ENCODE measurements at regions not wholly inside any gene's neighbourhood (a gene's known extent, or its start where the extent isn't known, plus 50 kb on each side); places are given as distances from the start of the nearest gene placed in this dataset.
"Not testable (repeated sequence)": the region's sequence is repeated elsewhere in the genome, so short reads cannot be mapped to it uniquely, and the experiment has no call there.

DNA sequence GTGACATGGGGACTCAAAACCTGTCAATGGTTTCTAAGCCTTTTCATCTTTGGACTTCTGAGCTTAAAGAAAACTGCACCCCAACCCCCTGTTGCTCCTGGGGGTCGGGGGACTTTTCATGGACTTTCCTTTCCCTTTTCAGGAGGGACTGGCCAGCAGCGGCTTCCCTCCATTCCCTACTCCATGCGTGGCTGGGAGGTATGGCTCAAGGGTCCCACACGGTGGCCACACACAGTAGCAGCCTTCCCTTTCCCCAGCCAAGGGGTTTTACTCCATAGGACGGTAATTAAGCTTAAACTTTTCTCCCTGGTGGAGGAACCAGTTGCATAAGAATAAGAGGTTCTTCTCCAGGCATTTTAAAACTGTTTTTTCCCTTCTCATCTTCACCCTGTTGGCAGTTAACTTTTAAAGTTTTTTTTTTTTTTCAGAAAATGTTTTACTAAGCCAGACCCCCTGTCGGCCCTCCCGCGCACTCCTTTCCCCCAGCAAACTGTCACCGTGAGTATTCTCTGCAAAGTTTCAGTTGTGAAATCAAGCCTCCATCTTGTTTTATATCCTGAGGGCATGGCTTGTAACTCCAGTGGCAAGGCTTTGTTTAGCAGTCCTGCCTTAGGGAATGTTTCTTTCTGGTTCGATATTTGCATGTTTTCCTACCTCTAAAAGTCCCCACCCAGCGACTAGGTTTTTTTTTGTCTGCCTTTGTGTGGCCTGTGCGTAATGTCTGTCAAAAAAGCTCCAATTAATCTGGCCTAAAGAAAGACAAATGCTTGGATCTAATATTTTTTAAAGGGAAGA, 325.7 kb downstream of the TLL1 start:
- Histone ChIP-seq H3K4me1 (no peaks in the 10 kb centered on the region), H3K27me3 (no peaks in the 10 kb centered on the region), H3K36me3 (no peaks in the 10 kb centered on the region), H3K4me3 (no peak overlapping the region), H3K27ac (no peak overlapping the region), H3K9me3 (no peaks in the 10 kb centered on the region)
- DNase-seq (no peak), ATAC-seq (no peak)
- no peak for TF ChIP-seq POLR2A (IDR thresholded peaks at IDR 0.05)
- TF ChIP-seq CTCF (IDR thresholded peaks at IDR 0.05 in 4 of 5, conservative IDR thresholded peaks at IDR 0.05 in 1 of 5): no peak
- in situ Hi-C loops (cut with MboI; ENCODE audit: low sequenced_read_pairs in 4 of 4) (no loop called here), intact Hi-C loops (cut with DNase I; ENCODE audit: low total_unique reads) (no loop called here)

- DNase-seq (no peak), ATAC-seq (no peak)
- intact Hi-C loops (cut with DNase I; ENCODE audit: low total_unique reads): no loop called here
- TF ChIP-seq POLR2A (IDR thresholded peaks at IDR 0.05) (no peak), CTCF (IDR thresholded peaks at IDR 0.05 in 4 of 5, conservative IDR thresholded peaks at IDR 0.05 in 1 of 5) (no peak)
- H3K27me3 ChIP-seq: no peaks in the 10 kb centered on the region
- no peaks in the 10 kb centered on the region for H3K9me3 ChIP-seq
- no peak overlapping the region for H3K27ac ChIP-seq
- no peak overlapping the region for H3K4me3 ChIP-seq
- H3K36me3 ChIP-seq: no peaks in the 10 kb centered on the region
- in situ Hi-C loops (cut with MboI; ENCODE audit: low sequenced_read_pairs in 4 of 4): no loop called here
- no peaks in the 10 kb centered on the region for H3K4me1 ChIP-seq
Observed at GRCh38 chr4:166202991-166203390, 330.0 kb downstream of the TLL1 start.

- intact Hi-C loops (cut with DNase I; ENCODE audit: low total_unique reads); H3K4me3 ChIP-seq; DNase-seq; H3K27me3 ChIP-seq; H3K27ac ChIP-seq; H3K4me1 ChIP-seq; in situ Hi-C loops (cut with MboI; ENCODE audit: low sequenced_read_pairs in 4 of 4); H3K36me3 ChIP-seq; H3K9me3 ChIP-seq; ATAC-seq: not testable (repeated sequence)
Observed at GRCh38 chr4:166212326-166212725, 339.3 kb downstream of the TLL1 start.

DNA sequence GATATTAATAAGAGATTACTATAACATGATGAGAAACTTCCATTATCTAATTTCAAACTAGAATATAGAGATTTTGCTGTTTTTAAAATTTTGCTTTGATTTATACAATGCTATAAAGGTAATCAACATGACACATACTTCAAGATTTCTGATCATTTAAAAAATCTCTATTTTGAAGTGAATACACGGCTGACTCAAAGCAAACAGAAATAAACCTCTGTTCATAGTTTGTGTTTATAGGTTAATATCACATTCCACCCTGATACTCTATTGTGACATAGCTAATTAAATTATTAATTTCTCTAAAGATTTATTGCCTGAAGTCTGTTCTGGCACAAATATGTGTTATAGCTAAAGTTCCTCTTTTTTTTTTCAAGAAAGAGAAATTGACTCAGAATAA, 349.2 kb downstream of the TLL1 start:
- Histone ChIP-seq H3K27me3 (no peaks in the 10 kb centered on the region), H3K4me1 (no peaks in the 10 kb centered on the region), H3K9me3 (no peaks in the 10 kb centered on the region), H3K27ac (no peak overlapping the region), H3K36me3 (no peaks in the 10 kb centered on the region), H3K4me3 (no peak overlapping the region)
- TF ChIP-seq POLR2A (IDR thresholded peaks at IDR 0.05) (no peak), CTCF (IDR thresholded peaks at IDR 0.05 in 4 of 5, conservative IDR thresholded peaks at IDR 0.05 in 1 of 5) (no peak)
- ATAC-seq (no peak), DNase-seq (no peak)
- intact Hi-C loops (cut with DNase I; ENCODE audit: low total_unique reads) (no loop called here), in situ Hi-C loops (cut with MboI; ENCODE audit: low sequenced_read_pairs in 4 of 4) (no loop called here)

- in situ Hi-C loops (cut with MboI; ENCODE audit: low sequenced_read_pairs in 4 of 4) (no loop called here), intact Hi-C loops (cut with DNase I; ENCODE audit: low total_unique reads) (no loop called here)
- DNase-seq (no peak), ATAC-seq (no peak)
- no peak overlapping the region for H3K27ac ChIP-seq
- H3K4me1 ChIP-seq: no peaks in the 10 kb centered on the region
- no peaks in the 10 kb centered on the region for H3K9me3 ChIP-seq
- no peaks in the 10 kb centered on the region for H3K36me3 ChIP-seq
- TF ChIP-seq CTCF (IDR thresholded peaks at IDR 0.05 in 4 of 5, conservative IDR thresholded peaks at IDR 0.05 in 1 of 5): no peak
- TF ChIP-seq POLR2A (IDR thresholded peaks at IDR 0.05): no peak
- no peaks in the 10 kb centered on the region for H3K27me3 ChIP-seq
- H3K4me3 ChIP-seq: no peak overlapping the region
Observed at GRCh38 chr4:166228112-166228511, 355.1 kb downstream of the TLL1 start.
